ENCODE measurements at regions not wholly inside any gene's neighbourhood (a gene's known extent, or its start where the extent isn't known, plus 50 kb on each side); places are given as distances from the start of the nearest gene placed in this dataset.

DNA sequence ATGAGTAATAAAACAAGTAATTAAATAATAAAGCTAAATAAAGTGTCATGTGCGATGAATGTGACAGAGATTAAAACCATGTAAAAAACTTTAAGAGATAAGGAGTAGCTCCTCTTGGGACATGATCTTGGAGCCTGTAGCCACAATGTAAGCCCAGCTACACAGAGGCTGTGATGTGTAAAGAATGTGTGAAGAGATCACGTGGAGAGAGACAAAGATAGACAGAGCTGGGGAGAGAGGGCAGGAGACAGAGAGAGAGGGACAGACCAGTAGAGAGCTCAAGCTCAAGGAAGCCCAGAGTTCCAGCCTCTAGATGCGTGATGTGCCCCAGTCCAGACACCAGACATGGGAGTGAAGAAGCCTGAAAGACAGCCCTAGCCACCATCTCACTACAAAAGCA is 644.1 kb downstream of the TNS3 start:
- TF ChIP-seq, protein P1, sequence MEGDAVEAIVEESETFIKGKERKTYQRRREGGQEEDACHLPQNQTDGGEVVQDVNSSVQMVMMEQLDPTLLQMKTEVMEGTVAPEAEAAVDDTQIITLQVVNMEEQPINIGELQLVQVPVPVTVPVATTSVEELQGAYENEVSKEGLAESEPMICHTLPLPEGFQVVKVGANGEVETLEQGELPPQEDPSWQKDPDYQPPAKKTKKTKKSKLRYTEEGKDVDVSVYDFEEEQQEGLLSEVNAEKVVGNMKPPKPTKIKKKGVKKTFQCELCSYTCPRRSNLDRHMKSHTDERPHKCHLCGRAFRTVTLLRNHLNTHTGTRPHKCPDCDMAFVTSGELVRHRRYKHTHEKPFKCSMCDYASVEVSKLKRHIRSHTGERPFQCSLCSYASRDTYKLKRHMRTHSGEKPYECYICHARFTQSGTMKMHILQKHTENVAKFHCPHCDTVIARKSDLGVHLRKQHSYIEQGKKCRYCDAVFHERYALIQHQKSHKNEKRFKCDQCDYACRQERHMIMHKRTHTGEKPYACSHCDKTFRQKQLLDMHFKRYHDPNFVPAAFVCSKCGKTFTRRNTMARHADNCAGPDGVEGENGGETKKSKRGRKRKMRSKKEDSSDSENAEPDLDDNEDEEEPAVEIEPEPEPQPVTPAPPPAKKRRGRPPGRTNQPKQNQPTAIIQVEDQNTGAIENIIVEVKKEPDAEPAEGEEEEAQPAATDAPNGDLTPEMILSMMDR (IDR thresholded peaks at IDR 0.05; ENCODE audit: insufficient read depth, low read depth, low read length): no peak
- no peak for TF ChIP-seq EZH2 (IDR thresholded peaks at IDR 0.05; ENCODE audit: insufficient read depth, low read length)
